ENCODE measurements at regions not wholly inside any gene's neighbourhood (a gene's known extent, or its start where the extent isn't known, plus 50 kb on each side); places are given as distances from the start of the nearest gene placed in this dataset.

GRCh38 chr9:134266418-134266817 is 59.8 kb upstream of the RXRA start:
- Mint-ChIP-seq H3K4me1 (ENCODE audit: low read depth, unreplicated experiment) (no peaks in the 10 kb centered on the region), H3K27ac (ENCODE audit: unreplicated experiment) (no peak overlapping the region), H3K9me3 (ENCODE audit: unreplicated experiment) (peaks cover 11% of the 10 kb centered on the region), H3K27me3 (ENCODE audit: low read depth, unreplicated experiment) (peaks cover 49% of the 10 kb centered on the region), H3K36me3 (ENCODE audit: low read depth, unreplicated experiment) (no peaks in the 10 kb centered on the region), H3K4me3 (ENCODE audit: unreplicated experiment) (no peak overlapping the region)
- no peaks in the 10 kb centered on the region for H3K36me3 ChIP-seq (ENCODE audit: insufficient read depth, low read length)
- no peak overlapping the region for H3K27ac ChIP-seq (ENCODE audit: low read depth, low read length)
- no peak for DNase-seq (ENCODE audit: low read depth)
- H3K9ac ChIP-seq (ENCODE audit: low read length) = no peak overlapping the region
- H3K4me2 ChIP-seq (ENCODE audit: low read length) = no peak overlapping the region
- H3K4me3 ChIP-seq (ENCODE audit: insufficient read depth, low read depth, low read length) = no peak overlapping the region
- FAIRE-seq = no peak
- TF ChIP-seq EZH2 (IDR thresholded peaks at IDR 0.05; ENCODE audit: insufficient read depth, low read length) (no peak), CTCF (IDR thresholded peaks at IDR 0.05; ENCODE audit: insufficient read depth, low read depth, low read length) (no peak)
- no peaks in the 10 kb centered on the region for H3K4me1 ChIP-seq (ENCODE audit: insufficient read depth, low read length)
- H4K20me1 ChIP-seq (ENCODE audit: insufficient read depth, low read length) = no peaks in the 10 kb centered on the region
- no peaks in the 10 kb centered on the region for H3K79me2 ChIP-seq (ENCODE audit: insufficient read depth, low read length)
- no peak overlapping the region for H2AFZ ChIP-seq (ENCODE audit: low read depth, low read length)
- peaks cover 37% of the 10 kb centered on the region for H3K27me3 ChIP-seq (ENCODE audit: insufficient read depth, low read length)
- H3K9me3 ChIP-seq (ENCODE audit: insufficient read depth, low read depth, low read length) = no peaks in the 10 kb centered on the region

DNA sequence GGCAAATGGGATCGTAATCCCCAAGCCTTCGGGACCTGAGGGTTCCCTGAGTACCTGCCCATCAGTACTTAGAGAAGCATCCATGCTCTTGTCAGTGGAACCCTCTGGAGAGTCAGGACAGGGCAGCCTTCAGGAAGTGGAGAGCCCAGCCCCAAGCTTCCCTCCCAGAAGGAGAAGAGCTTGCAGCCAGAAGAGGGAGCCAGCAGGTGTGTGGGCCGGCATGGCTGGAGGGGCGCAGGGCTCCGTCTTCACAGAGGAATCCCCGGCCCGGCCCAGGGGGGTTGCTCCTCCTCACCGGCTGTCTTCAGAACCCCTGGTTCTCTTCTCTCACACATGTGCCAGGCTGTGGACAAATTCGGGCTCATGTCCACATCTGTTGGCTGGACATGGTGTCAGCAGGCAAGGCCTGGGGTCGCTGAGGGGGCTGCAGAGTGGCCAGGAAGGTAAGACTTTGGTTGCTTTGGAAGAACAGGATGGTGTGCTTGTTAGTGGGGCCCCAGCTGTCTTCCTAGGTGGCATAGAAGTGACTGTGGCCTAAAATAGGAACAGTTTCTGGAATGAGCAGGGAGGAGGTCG is 58.9 kb upstream of the RXRA start:
- Histone ChIP-seq H3K27ac (ENCODE audit: low read depth, low read length) (no peak overlapping the region), H4K20me1 (ENCODE audit: insufficient read depth, low read length) (no peaks in the 10 kb centered on the region), H3K4me2 (ENCODE audit: low read length) (no peak overlapping the region), H3K36me3 (ENCODE audit: insufficient read depth, low read length) (no peaks in the 10 kb centered on the region), H3K79me2 (ENCODE audit: insufficient read depth, low read length) (no peaks in the 10 kb centered on the region), H3K9ac (ENCODE audit: low read length) (no peak overlapping the region), H3K4me1 (ENCODE audit: insufficient read depth, low read length) (no peaks in the 10 kb centered on the region), H2AFZ (ENCODE audit: low read depth, low read length) (no peak overlapping the region), H3K27me3 (ENCODE audit: insufficient read depth, low read length) (peaks cover 40% of the 10 kb centered on the region), H3K9me3 (ENCODE audit: insufficient read depth, low read depth, low read length) (no peaks in the 10 kb centered on the region), H3K4me3 (ENCODE audit: insufficient read depth, low read depth, low read length) (no peak overlapping the region)
- no peaks in the 10 kb centered on the region for H3K36me3 Mint-ChIP-seq (ENCODE audit: low read depth, unreplicated experiment)
- H3K27ac Mint-ChIP-seq (ENCODE audit: unreplicated experiment) = no peak overlapping the region
- peaks cover 11% of the 10 kb centered on the region for H3K9me3 Mint-ChIP-seq (ENCODE audit: unreplicated experiment)
- TF ChIP-seq CTCF (IDR thresholded peaks at IDR 0.05; ENCODE audit: insufficient read depth, low read depth, low read length) (no peak), EZH2 (IDR thresholded peaks at IDR 0.05; ENCODE audit: insufficient read depth, low read length) (no peak)
- FAIRE-seq (no peak), DNase-seq (ENCODE audit: low read depth) (no peak)
- no peaks in the 10 kb centered on the region for H3K4me1 Mint-ChIP-seq (ENCODE audit: low read depth, unreplicated experiment)
- no peak overlapping the region for H3K4me3 Mint-ChIP-seq (ENCODE audit: unreplicated experiment)
- peaks cover 54% of the 10 kb centered on the region for H3K27me3 Mint-ChIP-seq (ENCODE audit: low read depth, unreplicated experiment)

- Mint-ChIP-seq H3K27ac (ENCODE audit: unreplicated experiment) (no peak overlapping the region), H3K4me3 (ENCODE audit: unreplicated experiment) (no peak overlapping the region)
Observed at GRCh38 chr9:134267881-134268724, 58.2 kb upstream of the RXRA start.

More at GRCh38 chr9:134267881-134268724, 58.2 kb upstream of the RXRA start:
- H3K27me3 ChIP-seq (ENCODE audit: insufficient read depth, low read length) = peaks cover 40% of the 10 kb centered on the region
- no peak for DNase-seq (ENCODE audit: low read depth)
- no peak for TF ChIP-seq EZH2 (IDR thresholded peaks at IDR 0.05; ENCODE audit: insufficient read depth, low read length)
- no peak for TF ChIP-seq CTCF (IDR thresholded peaks at IDR 0.05; ENCODE audit: insufficient read depth, low read depth, low read length)
- H3K9me3 ChIP-seq (ENCODE audit: insufficient read depth, low read depth, low read length) = no peaks in the 10 kb centered on the region
- H3K9ac ChIP-seq (ENCODE audit: low read length) = no peak overlapping the region
- no peak for FAIRE-seq
- H3K4me1 Mint-ChIP-seq (ENCODE audit: low read depth, unreplicated experiment) = no peaks in the 10 kb centered on the region
- no peak overlapping the region for H3K4me2 ChIP-seq (ENCODE audit: low read length)
- no peaks in the 10 kb centered on the region for H3K36me3 ChIP-seq (ENCODE audit: insufficient read depth, low read length)
- no peak overlapping the region for H3K27ac ChIP-seq (ENCODE audit: low read depth, low read length)
- no peaks in the 10 kb centered on the region for H4K20me1 ChIP-seq (ENCODE audit: insufficient read depth, low read length)
- no peaks in the 10 kb centered on the region for H3K36me3 Mint-ChIP-seq (ENCODE audit: low read depth, unreplicated experiment)
- H3K27me3 Mint-ChIP-seq (ENCODE audit: low read depth, unreplicated experiment) = peaks cover 56% of the 10 kb centered on the region
- H3K79me2 ChIP-seq (ENCODE audit: insufficient read depth, low read length) = no peaks in the 10 kb centered on the region
- no peak overlapping the region for H3K4me3 ChIP-seq (ENCODE audit: insufficient read depth, low read depth, low read length)
- H2AFZ ChIP-seq (ENCODE audit: low read depth, low read length) = no peak overlapping the region
- no peaks in the 10 kb centered on the region for H3K4me1 ChIP-seq (ENCODE audit: insufficient read depth, low read length)
- H3K9me3 Mint-ChIP-seq (ENCODE audit: unreplicated experiment) = peaks cover 11% of the 10 kb centered on the region
